ENCODE measurements at regions not wholly inside any gene's neighbourhood (a gene's known extent, or its start where the extent isn't known, plus 50 kb on each side); places are given as distances from the start of the nearest gene placed in this dataset.

DNA sequence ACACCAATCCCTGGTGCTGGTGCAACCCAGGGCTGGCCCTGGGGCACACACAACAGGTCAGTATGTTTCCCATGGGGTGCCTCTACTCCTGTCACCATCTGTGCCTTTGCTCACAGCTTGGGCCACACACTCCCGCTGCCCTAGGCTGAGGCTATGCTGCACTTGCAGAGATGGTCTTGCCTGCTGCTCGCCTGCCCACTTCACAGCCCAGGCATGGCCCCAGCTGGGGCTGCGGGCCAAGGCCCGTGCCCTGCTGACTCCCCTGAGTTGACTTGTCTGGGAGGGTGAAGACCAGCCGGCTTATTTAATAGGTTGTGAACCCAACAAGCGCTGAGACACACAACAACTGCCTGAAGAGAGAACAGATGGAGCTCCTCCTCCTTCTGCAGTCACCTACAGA, 184.1 kb downstream of the ZNF33B start:
- no peaks in the 10 kb centered on the region for H3K27me3 ChIP-seq

DNA sequence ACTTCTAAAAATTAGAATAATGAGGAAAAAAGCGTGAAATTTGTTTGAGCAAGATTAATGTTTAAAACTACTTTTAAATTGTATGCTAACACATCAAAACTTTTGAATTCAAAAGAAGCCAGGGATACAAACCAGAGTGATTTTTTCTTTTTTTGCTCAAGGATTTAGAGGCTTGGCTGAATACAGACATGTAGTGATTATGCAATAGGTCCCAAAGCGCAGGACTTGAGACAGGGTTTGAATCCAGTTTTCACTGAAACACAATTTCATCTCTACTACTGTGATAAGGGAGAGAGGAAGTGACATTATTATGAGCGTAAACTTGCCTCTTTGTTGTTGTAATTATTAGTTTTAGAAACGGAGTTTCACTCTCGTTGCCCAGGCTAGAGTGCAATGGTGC, 207.3 kb downstream of the ZNF33B start:
- intact Hi-C loops (cut with DNase I; ENCODE audit: low total_unique reads): no loop called here
- no peak overlapping the region for H3K27ac ChIP-seq
- no peak for DNase-seq (ENCODE audit: low spot score in 2 of 2)
- no peaks in the 10 kb centered on the region for H3K36me3 ChIP-seq
- H3K4me3 ChIP-seq: no peak overlapping the region
- H3K9me3 ChIP-seq: no peaks in the 10 kb centered on the region
- no peaks in the 10 kb centered on the region for H3K27me3 ChIP-seq
- H3K4me1 ChIP-seq: no peaks in the 10 kb centered on the region
- TF ChIP-seq POLR2AphosphoS5 (IDR thresholded peaks at IDR 0.05) (no peak), POLR2A (IDR thresholded peaks at IDR 0.05) (no peak)
- TF ChIP-seq, protein P1, sequence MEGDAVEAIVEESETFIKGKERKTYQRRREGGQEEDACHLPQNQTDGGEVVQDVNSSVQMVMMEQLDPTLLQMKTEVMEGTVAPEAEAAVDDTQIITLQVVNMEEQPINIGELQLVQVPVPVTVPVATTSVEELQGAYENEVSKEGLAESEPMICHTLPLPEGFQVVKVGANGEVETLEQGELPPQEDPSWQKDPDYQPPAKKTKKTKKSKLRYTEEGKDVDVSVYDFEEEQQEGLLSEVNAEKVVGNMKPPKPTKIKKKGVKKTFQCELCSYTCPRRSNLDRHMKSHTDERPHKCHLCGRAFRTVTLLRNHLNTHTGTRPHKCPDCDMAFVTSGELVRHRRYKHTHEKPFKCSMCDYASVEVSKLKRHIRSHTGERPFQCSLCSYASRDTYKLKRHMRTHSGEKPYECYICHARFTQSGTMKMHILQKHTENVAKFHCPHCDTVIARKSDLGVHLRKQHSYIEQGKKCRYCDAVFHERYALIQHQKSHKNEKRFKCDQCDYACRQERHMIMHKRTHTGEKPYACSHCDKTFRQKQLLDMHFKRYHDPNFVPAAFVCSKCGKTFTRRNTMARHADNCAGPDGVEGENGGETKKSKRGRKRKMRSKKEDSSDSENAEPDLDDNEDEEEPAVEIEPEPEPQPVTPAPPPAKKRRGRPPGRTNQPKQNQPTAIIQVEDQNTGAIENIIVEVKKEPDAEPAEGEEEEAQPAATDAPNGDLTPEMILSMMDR (IDR thresholded peaks at IDR 0.05): no peak

More for the DNA sequence above, 184.1 kb downstream of the ZNF33B start:
- no peaks in the 10 kb centered on the region for H3K36me3 ChIP-seq
- H3K4me3 ChIP-seq: no peak overlapping the region
- no peak overlapping the region for H3K27ac ChIP-seq
- TF ChIP-seq POLR2AphosphoS5 (IDR thresholded peaks at IDR 0.05) (no peak), POLR2A (IDR thresholded peaks at IDR 0.05) (no peak)
- TF ChIP-seq, protein P1 (IDR thresholded peaks at IDR 0.05): no peak
- H3K9me3 ChIP-seq: peaks cover 0 to 3% of the 10 kb centered on the region in 2 donors
- intact Hi-C loops (cut with DNase I; ENCODE audit: low total_unique reads): no loop called here
- no peaks in the 10 kb centered on the region for H3K4me1 ChIP-seq
- no peak for DNase-seq (ENCODE audit: low spot score in 2 of 2)

DNA sequence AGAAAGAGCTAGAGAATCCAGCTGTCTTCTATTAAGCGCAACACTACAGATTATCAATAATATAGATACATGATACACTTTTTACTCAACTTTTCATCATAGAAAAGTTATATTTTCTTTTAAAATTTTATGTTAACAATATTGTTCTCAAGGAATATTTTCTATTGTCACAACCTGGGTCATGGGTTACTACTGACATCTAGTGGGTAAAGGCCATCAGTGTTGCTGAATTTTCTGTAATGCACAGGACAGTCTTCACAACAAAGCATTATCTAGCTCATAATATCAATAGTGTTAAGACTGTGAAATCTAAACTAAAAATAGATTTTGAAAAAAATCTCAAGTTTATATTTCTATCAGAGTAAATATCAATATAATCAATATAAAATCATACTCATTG, 209.8 kb downstream of the ZNF33B start:
- TF ChIP-seq POLR2A (IDR thresholded peaks at IDR 0.05): no peak
- TF ChIP-seq, protein P1 (IDR thresholded peaks at IDR 0.05): no peak
- no peak for TF ChIP-seq POLR2AphosphoS5 (IDR thresholded peaks at IDR 0.05)
- intact Hi-C loops (cut with DNase I; ENCODE audit: low total_unique reads): no loop called here
- Histone ChIP-seq H3K27ac (no peak overlapping the region), H3K27me3 (no peaks in the 10 kb centered on the region), H3K4me1 (no peaks in the 10 kb centered on the region), H3K4me3 (no peak overlapping the region), H3K9me3 (no peaks in the 10 kb centered on the region), H3K36me3 (no peaks in the 10 kb centered on the region)
- DNase-seq (ENCODE audit: low spot score in 2 of 2): no peak

DNA sequence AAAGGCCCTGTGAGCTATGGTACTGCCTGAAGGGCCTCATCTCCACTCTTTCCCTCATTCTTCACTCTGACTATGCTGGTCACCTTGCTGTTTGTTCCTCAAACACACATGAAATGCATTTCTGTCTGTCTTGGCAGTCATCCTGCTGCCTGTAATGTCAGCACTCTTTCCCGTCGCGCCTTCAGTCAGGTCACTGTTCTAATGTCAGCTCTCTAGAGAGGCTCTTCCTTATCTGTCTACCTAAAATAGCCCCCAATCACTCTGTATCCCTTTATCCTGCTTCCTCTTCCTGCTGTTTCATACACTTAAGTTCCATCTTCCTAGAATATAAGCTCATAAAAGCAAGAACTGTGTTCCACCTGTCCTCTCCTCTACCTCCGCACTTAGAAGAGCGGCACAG, 215.5 kb downstream of the ZNF33B start:
- no peaks in the 10 kb centered on the region for H3K9me3 ChIP-seq

DNA sequence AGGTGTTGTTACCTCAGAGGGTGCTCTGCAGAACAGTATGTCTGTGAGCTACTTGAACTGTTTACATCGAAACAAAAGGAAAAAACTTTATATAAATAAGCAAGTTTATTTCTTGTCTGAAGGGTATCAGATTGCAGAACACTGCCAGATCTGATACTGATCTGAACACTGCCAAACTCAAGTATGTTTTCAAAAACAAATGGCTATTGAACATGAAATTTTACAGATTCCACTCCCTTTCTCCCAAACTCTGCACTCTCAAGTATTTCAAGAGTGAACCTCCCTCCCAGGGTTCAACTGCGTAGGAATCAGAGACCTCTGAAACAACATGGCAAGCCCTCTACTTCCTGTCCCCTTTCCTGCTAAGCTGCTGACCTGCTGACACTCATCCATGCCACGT, 216.6 kb downstream of the ZNF33B start:
- Histone ChIP-seq H3K4me1 (no peaks in the 10 kb centered on the region), H3K9me3 (no peaks in the 10 kb centered on the region), H3K27ac (no peak overlapping the region), H3K4me3 (no peak overlapping the region), H3K27me3 (no peaks in the 10 kb centered on the region), H3K36me3 (no peaks in the 10 kb centered on the region)
- no peak for DNase-seq (ENCODE audit: low spot score in 2 of 2)
- intact Hi-C loops (cut with DNase I; ENCODE audit: low total_unique reads): no loop called here
- TF ChIP-seq, protein P1 (IDR thresholded peaks at IDR 0.05): no peak
- TF ChIP-seq POLR2A (IDR thresholded peaks at IDR 0.05) (no peak), POLR2AphosphoS5 (IDR thresholded peaks at IDR 0.05) (no peak)

More for the DNA sequence above, 215.5 kb downstream of the ZNF33B start:
- no peak for DNase-seq (ENCODE audit: low spot score in 2 of 2)
- Histone ChIP-seq H3K36me3 (no peaks in the 10 kb centered on the region), H3K4me1 (no peaks in the 10 kb centered on the region), H3K27me3 (no peaks in the 10 kb centered on the region), H3K27ac (no peak overlapping the region), H3K4me3 (no peak overlapping the region)
- intact Hi-C loops (cut with DNase I; ENCODE audit: low total_unique reads): no loop called here
- TF ChIP-seq, protein P1 (IDR thresholded peaks at IDR 0.05): no peak
- no peak for TF ChIP-seq POLR2AphosphoS5 (IDR thresholded peaks at IDR 0.05)
- TF ChIP-seq POLR2A (IDR thresholded peaks at IDR 0.05): no peak

All from breast epithelium (tissue), 4 donors.